PC-9 (cell line): ENCODE measurements at regions not wholly inside any gene's neighbourhood (a gene's known extent, or its start where the extent isn't known, plus 50 kb on each side); places are given as distances from the start of the nearest gene placed in this dataset.
"Not testable (repeated sequence)": the region's sequence is repeated elsewhere in the genome, so short reads cannot be mapped to it uniquely, and the experiment has no call there.

Experiments
- EZH2 ChIP-seq: fragments of 200-600 bp; sonication (generic); IDR thresholded peaks from 2 replicates; pipeline ENCODE4 v1.8.0; 2017; ENCODE audit warnings: antibody characterized with exemption, low read depth
- TF ChIP-seq, protein P1 (sequence below): fragments of 200-600 bp; sonication (generic); conservative IDR thresholded peaks from 2 replicates; pipeline ENCODE4 v1.6.1; 2017; ENCODE audit warnings: mixed run types, antibody characterized with exemption, mild to moderate bottlenecking, moderate library complexity

DNA sequence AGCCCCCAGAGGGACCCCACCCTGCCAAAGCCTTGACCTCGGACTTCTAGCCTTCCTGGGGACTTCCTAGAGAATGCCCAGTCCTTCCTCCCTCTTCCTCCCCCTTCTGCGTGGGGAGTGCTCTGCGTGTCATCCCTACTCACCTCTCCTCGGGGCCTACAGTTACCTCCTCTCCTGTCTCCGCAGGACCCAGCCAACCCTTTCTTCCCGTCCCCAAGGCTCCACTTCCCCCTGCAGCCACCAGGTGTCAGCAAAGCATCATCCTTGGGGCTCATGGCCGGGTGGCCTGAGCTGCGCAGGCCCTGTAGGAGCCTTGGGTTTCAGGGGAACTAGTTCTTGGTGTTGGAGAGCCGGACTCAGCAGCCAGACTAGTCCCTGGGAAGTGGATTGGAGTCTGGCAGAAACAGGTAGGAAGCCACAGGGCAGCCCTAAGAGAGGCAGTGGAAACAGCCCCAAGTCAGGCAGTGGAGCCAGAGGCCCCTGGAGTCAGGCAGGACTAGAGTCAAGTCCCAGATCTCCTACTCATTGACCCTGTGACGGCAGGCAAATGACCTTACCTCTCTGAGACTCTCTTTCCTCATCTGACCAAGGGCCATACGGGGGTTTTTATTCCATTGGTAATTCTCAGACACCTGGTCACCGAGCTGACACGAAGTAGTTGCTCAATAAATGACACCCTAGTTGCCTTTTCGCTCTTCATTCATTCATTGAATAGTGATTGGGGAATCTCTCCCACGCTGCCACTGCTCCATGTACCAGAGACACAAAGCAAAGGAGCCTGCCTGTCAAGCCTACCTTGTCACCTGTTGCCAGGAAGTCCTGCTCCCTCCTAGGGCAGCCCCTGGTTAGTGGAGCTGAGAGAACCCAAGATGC is 101.8 kb upstream of the GRK3 start:
- TF ChIP-seq, protein P1, sequence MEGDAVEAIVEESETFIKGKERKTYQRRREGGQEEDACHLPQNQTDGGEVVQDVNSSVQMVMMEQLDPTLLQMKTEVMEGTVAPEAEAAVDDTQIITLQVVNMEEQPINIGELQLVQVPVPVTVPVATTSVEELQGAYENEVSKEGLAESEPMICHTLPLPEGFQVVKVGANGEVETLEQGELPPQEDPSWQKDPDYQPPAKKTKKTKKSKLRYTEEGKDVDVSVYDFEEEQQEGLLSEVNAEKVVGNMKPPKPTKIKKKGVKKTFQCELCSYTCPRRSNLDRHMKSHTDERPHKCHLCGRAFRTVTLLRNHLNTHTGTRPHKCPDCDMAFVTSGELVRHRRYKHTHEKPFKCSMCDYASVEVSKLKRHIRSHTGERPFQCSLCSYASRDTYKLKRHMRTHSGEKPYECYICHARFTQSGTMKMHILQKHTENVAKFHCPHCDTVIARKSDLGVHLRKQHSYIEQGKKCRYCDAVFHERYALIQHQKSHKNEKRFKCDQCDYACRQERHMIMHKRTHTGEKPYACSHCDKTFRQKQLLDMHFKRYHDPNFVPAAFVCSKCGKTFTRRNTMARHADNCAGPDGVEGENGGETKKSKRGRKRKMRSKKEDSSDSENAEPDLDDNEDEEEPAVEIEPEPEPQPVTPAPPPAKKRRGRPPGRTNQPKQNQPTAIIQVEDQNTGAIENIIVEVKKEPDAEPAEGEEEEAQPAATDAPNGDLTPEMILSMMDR: peak; percentile 97
- not testable (repeated sequence) for TF ChIP-seq EZH2
